ENCODE measurements at regions not wholly inside any gene's neighbourhood (a gene's known extent, or its start where the extent isn't known, plus 50 kb on each side); places are given as distances from the start of the nearest gene placed in this dataset.

DNA sequence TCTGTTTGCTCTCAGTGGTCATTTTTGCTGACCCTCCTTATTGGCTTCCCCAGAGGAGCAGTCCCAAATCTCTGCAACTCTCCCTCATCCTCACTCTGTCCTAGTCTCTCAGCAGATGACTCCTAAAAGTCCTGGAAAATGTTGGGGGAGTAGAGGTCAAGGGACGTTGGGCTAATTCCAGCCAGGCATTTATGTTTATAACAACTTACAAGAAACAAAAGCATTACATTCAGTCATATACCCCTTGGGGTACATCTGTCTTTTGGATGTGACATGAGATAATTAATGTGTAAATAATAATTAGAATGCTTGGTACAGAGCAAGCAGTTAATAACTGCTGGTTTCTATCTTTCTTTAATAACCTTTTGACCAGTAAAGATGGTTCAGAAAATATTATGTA lies 176.2 kb downstream of the YTHDC2 start:
- Histone ChIP-seq H4K5ac (ENCODE audit: low read depth, low read length) (no peak overlapping the region), H3K27me3 (ENCODE audit: control insufficient read depth, insufficient read depth, low read length) (peaks cover 22% of the 10 kb centered on the region), H2BK20ac (ENCODE audit: low read depth, low read length) (no peak overlapping the region), H3K4me2 (ENCODE audit: low read depth, low read length) (no peak overlapping the region), H2AK9ac (replicated peaks; ENCODE audit: low read depth, low read length, poor library complexity) (no peak overlapping the region), H3K56ac (ENCODE audit: extremely low read depth, insufficient read depth, low read length) (no peak overlapping the region), H3K9me1 (ENCODE audit: insufficient read depth, low read length) (no peaks in the 10 kb centered on the region), H4K8ac (ENCODE audit: low read depth in 2 of 2, low read length in 2 of 2) (no peak overlapping the region), H2BK120ac (ENCODE audit: low read depth, low read length) (no peak overlapping the region), H2BK5ac (ENCODE audit: low read depth, low read length, poor library complexity, severe bottlenecking) (no peak overlapping the region), H4K91ac (ENCODE audit: insufficient read depth, low read depth, low read length) (no peak overlapping the region), H3K4me1 (ENCODE audit: control insufficient read depth, insufficient read depth, low read length) (no peaks in the 10 kb centered on the region), H3K18ac (ENCODE audit: low read depth, low read length) (no peak overlapping the region), H3K14ac (replicated peaks; ENCODE audit: low read depth, low read length) (no peak overlapping the region), H2AK5ac (ENCODE audit: low read depth, low read length) (no peak overlapping the region), H2BK15ac (ENCODE audit: low read depth, low read length) (no peak overlapping the region), H3K4me3 (ENCODE audit: insufficient read depth, low read depth, low read length) (no peak overlapping the region), H3K27ac (ENCODE audit: insufficient read depth, low read length) (no peak overlapping the region), H3K36me3 (ENCODE audit: control insufficient read depth, insufficient read depth, low read length) (no peaks in the 10 kb centered on the region), H3K79me1 (ENCODE audit: low read depth in 1 of 2, low read length in 2 of 2) (no peaks in the 10 kb centered on the region), H2AFZ (replicated peaks; ENCODE audit: low read length, poor library complexity) (no peak overlapping the region), H3K4ac (ENCODE audit: low read depth, low read length) (no peak overlapping the region), H3K9ac (ENCODE audit: low read depth, low read length) (no peak overlapping the region), H3K23ac (ENCODE audit: low read depth, low read length) (no peak overlapping the region), H4K20me1 (ENCODE audit: insufficient read depth, low read length) (no peaks in the 10 kb centered on the region), H3K9me3 (ENCODE audit: control insufficient read depth, insufficient read depth, low read length) (no peaks in the 10 kb centered on the region)
- ChIA-PET CTCF (no interaction called here), POLR2A (ENCODE audit: unreplicated experiment) (no interaction called here)
- dilution Hi-C loops (cut with HindIII; ENCODE audit: low sequenced_read_pairs, unreplicated experiment): no loop called here
- WGBS, 2 experiments (ENCODE audit: extremely low coverage in 2 of 2, insufficient read length in 1 of 2): no CpG with 5 or more reads among the region's 1 CpG
- no peak for ATAC-seq (ENCODE audit: low read depth)
- intact Hi-C loops (cut with micrococcal nuclease): loop anchor here (5.0 to 10.0 kb wide), 2 partner anchors 395 to 603 kb away; no protein-coding TSS in a partner anchor
- TF ChIP-seq RFX5 (IDR thresholded peaks at IDR 0.05; ENCODE audit: low read depth, low read length) (no peak), RAD21 (IDR thresholded peaks at IDR 0.05; ENCODE audit: low read length) (no peak), CEBPB (IDR thresholded peaks at IDR 0.05; ENCODE audit: low read depth, low read length) (no peak)
- in situ Hi-C loops (cut with MboI; ENCODE audit: low sequenced_read_pairs): loop anchor here (10.0 kb wide), 1 partner anchor 755 kb away; no protein-coding TSS in a partner anchor
- no peak for DNase-seq
- no TSS peak for BruUV-seq (replicated peaks)
